Renal cortex interstitium (tissue), 11 donors: ENCODE measurements at regions not wholly inside any gene's neighbourhood (a gene's known extent, or its start where the extent isn't known, plus 50 kb on each side); places are given as distances from the start of the nearest gene placed in this dataset.

Experiments
- DNase-seq, 11 donors: peaks; one replicate each; pipeline ENCODE4 v3.0.0-alpha.2; 2013; ENCODE audit warnings: low read depth in 9 of 11, low spot score in 4 of 11; ENCODE audit errors: extremely low read depth in 1 of 11

DNA sequence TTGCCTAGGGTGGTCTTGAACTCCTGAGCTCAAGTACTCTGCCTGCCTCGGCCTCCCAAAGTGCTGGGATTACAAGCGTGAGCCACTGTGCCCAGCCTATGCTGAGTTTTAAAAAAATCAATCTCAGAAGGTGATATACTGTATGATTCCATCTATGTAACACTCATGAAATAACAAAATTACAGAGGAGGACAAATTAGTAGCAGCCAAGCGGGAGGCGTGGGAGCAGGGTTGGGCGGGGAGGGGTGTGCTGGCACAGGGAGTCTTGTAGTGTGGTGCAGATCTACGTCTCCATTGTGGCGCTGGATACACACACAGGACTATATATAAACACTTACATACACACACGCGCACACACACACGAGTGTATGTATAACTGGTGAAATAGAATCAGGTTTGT is 80.6 kb upstream of the LINGO1 start:
- no peak for DNase-seq

- no peak for DNase-seq
Measured at GRCh38 chr15:77712438-77712837, 79.7 kb upstream of the LINGO1 start.

DNA sequence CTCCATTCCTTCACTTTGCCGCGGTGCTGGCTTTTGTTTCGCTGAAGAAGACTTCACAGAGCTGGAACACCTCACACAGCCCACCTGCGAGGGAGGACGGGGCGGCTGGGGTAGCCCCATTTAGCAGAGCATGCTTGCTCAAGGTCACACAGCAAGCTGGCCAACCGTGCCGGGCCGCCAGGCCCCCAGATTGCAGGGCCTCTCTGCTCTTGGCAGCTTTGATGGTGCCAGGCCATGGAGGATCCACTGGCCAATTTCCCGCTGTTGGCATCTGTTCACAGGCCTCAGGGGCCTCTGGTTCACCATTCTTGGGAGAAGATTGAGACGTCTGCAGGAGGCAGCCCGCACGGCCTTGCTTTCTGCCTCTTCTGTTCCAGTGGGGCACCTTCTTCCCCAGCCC is 77.9 kb upstream of the LINGO1 start:
- DNase-seq = no peak

GRCh38 chr15:77710206-77710605 is 77.5 kb upstream of the LINGO1 start:
- DNase-seq = no peak

DNA sequence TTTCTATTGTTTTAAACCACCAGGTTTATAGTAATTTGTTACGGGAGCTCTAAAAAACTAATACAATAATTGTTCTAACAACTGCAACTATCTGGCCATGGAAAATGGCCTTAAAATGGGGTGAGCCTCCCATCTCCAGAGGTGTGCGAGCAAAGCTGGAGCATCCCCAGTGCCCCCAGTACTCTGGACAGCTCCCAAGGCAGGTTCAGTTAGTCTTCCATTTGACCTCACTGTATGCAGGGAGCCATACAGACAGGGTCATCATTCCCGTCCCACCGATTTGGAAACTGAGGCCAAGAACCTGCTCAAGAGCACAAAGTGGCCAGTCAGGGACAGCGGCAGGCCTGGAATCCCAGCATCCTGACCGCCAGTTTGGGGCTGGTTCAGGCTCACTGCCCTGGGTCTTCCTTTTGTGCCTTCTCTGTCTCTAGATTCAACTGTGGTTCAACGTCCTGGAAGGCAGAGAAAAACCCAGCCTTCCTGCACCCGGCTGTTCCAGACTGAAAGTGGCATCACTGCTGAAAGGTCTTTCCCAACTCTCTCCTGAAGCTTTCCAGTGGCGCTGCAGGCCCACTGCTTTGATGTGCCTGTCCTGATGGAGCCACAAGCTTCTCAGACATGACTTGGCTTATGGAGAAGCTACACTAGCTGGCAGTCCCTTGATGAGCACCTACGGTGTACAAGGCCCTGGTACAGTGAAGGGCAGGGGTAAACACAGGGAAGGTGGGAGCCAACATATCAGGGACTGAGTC is 76.6 kb upstream of the LINGO1 start:
- DNase-seq = no peak

- no peak for DNase-seq
Measured at GRCh38 chr15:77706482-77707244, 74.0 kb upstream of the LINGO1 start.

GRCh38 chr15:77702211-77702957 is 69.7 kb upstream of the LINGO1 start:
- DNase-seq = peak in 10 of 11 donors; percentile 27 to 57 (median 46)

- DNase-seq = no peak
Measured at GRCh38 chr15:77698481-77698880, 65.8 kb upstream of the LINGO1 start.

GRCh38 chr15:77697893-77698292 is 65.2 kb upstream of the LINGO1 start:
- no peak for DNase-seq

GRCh38 chr15:77696871-77697270 is 64.2 kb upstream of the LINGO1 start:
- no peak for DNase-seq

- no peak for DNase-seq
Measured at GRCh38 chr15:77695961-77696582, 63.4 kb upstream of the LINGO1 start.

DNA sequence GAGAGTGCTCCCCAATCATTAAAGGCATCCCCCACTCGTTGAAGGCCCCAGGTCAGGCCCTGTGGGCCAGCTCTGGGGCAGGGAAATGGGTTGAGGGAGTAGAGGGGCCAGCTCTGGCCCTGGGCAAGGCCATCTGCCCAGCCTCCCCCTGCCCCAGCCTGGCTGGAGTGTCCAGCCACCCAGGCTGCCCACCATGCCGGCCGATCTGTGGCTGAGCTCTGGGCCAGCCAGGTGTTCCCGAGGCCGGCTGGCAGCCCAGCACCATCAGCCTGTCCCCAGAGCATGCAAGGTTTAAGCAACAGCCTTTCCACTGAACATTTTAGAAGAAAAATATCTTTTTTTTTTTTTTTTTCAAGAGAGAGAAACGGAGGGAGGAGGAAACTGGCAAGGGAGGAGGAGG is 62.8 kb upstream of the LINGO1 start:
- DNase-seq = no peak

- no peak for DNase-seq
Measured at GRCh38 chr15:77693576-77693975, 60.9 kb upstream of the LINGO1 start.

DNA sequence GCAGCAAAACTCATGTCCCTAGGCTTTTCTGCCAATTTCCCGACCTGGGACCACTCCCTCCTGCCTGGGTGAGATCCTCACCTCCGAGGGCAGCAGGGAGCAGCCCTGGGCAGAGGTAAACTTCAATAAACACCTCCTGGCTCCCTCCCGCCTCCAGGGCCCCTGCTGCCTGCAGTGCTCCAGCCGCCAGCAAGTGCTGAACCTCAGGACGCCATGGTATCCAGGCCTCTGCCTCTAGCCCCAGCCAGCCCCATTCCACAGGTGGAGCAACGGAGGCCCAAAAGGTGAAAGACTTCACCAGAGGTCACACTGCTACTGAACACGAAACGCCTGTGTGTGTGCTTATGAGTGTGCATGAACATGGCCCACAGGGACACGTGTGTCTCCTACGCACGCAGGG is 59.9 kb upstream of the LINGO1 start:
- no peak for DNase-seq

GRCh38 chr15:77691607-77692006 is 58.9 kb upstream of the LINGO1 start:
- DNase-seq = no peak

- no peak for DNase-seq
Measured at GRCh38 chr15:77689821-77690220, 57.1 kb upstream of the LINGO1 start.

- no peak for DNase-seq
Measured at GRCh38 chr15:77688693-77689092, 56.0 kb upstream of the LINGO1 start.

DNA sequence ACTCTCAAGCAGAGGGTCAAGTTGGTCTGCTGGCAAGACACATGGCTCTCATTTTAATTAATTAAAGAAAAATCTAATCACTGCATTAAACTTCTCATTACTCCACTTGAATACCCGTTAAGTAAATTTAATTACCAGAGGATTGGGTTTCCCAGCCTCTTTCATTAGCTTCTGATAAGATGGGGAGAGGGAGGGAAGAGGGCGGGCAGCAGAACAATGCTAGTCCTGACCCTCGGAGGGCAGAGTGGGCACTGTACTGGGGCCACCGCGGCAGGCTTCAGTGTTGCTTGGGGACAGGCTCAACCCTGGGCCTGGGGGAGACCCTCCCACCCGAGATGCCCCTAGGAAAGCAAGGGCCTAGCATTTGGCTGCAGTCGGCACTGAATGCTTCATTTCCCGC is 55.6 kb upstream of the LINGO1 start:
- DNase-seq = no peak

GRCh38 chr15:77685082-77685815 is 52.5 kb upstream of the LINGO1 start:
- no peak for DNase-seq
